Germinal center (tissue), 1 donor: ENCODE measurements at regions not wholly inside any gene's neighbourhood (a gene's known extent, or its start where the extent isn't known, plus 50 kb on each side); places are given as distances from the start of the nearest gene placed in this dataset.
"Not testable (repeated sequence)": the region's sequence is repeated elsewhere in the genome, so short reads cannot be mapped to it uniquely, and the experiment has no call there.

Source experiments
- DNase-seq: peaks from one replicate; pipeline ENCODE4 v3.0.0; 2012; ENCODE audit warnings: mixed read lengths, low spot score

DNA sequence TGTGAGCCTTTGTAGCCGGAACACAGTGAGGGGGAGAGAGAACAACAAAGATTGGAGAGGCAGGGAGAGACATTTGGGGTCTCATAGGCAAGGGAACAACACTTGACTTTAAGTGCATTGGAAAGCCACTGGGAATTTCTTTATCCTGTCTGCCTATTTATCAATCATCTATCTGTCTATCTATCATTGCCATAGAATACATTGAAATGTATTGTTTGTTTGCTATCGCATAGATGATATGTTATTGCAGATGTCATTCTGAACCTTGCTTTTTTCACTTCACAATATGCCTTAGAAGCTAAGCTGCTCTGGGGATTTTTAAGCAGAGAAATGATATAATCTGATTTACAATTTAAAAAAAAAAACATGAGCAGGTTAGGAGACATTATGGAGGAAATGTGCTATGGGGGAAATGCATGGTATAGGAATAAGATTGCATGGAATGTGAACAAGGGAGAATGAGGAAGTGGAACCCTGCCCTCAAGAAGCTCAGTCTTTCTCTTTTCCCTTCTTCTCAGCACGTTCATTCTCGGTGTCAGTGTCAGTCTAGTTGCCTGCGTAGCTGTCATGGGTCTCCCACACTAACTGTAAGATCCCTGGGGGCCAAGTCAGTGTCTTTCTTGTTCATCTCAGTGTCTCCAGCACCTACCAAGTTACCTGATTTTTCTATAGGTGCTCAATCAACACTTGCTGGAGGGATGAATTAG, 158.7 kb upstream of the ARHGAP20 start:
- DNase-seq = no peak

- no peak for DNase-seq
These were observed 155.7 kb upstream of the ARHGAP20 start for GRCh38 chr11:110867951-110868350.

- DNase-seq = no peak
These were observed 153.8 kb upstream of the ARHGAP20 start for GRCh38 chr11:110866081-110866480.

GRCh38 chr11:110862407-110862806, 150.2 kb upstream of the ARHGAP20 start:
- DNase-seq = no peak

- DNase-seq = no peak
These were observed 148.2 kb upstream of the ARHGAP20 start for GRCh38 chr11:110860461-110860860.

DNA sequence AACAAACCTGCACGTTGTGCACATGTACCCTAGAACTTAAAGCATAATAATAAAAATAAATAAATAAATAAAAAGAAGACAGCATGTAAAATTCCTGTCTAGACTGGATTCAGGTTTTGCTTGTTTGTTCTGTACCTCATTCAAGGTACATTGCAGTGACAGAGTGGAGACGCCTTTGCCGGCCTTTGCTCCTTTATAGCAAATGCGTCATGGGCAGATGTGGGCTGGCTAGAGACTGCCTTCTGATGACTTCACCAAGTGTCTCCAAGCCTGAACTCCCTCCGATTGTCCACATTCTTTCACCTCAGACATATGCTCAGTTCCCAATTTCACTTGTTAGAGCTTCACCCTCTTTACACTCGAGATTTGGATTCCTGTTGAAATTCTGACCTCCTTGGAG, 147.8 kb upstream of the ARHGAP20 start:
- no peak for DNase-seq

- DNase-seq = no peak
These were observed 147.1 kb upstream of the ARHGAP20 start for GRCh38 chr11:110859240-110859840.

GRCh38 chr11:110858547-110858921, 146.3 kb upstream of the ARHGAP20 start:
- DNase-seq = peak; percentile 5

GRCh38 chr11:110857892-110858546, 145.8 kb upstream of the ARHGAP20 start:
- DNase-seq = no peak

GRCh38 chr11:110856996-110857812, 145.0 kb upstream of the ARHGAP20 start:
- no peak for DNase-seq

DNA sequence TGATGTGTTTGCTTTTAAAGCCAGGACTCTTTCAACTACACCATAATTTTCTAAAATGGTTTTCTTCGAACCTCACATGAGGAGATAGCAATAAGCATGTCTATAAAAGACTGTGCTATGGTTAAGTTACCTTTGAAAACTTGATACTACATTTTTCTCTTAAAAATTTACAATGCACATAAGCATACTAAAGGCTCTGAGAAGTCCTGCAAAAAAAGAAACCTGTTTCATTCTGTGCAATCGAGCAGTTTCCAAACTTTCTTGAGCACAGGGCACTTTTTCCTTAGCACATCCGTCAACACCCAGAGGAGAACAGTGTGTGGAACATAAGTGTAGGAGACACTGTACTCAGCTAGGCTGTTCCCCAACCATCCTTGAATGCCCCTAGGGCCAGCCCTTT, 144.1 kb upstream of the ARHGAP20 start:
- no peak for DNase-seq

DNA sequence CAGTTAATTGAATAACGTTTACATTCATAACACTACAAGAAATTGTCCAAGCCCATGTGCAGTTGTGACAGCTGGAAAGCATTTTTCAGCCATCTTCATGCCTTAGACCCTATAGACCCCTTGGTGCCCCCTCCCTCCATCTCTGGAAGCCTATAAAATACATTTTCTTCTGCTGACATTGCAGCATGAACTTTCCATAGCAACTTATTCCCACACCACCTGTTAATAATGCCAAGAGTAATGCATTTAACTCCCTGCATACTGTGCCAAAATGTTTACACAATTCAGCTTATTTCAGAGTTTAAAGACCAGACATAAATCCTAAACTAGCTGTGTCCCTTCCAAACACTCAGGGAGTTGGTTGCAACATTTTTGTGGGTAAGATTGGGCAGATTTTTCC, 143.0 kb upstream of the ARHGAP20 start:
- no peak for DNase-seq

- DNase-seq = no peak
These were observed 140.8 kb upstream of the ARHGAP20 start for GRCh38 chr11:110852921-110853490.

GRCh38 chr11:110850846-110851245, 138.6 kb upstream of the ARHGAP20 start:
- DNase-seq = no peak

DNA sequence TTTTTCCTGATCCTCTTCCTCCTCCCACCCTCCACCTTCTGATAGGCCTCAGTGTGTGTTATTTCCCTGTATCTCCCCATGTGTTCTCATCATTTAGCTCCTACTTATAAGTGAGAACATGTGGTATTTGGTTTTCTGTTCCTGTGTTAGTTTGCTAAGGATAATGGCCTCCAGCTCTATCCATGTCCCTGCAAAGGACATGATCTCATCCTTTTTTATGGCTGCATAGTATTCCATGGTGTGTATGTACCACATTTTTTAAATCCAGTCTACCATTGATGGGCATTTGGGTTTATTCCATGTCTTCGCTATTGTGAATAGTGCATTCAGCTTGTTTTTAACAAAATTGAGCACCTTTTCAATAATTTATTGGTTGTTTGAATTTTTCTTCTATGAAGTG, 130.8 kb upstream of the ARHGAP20 start:
- DNase-seq = not testable (repeated sequence)

- DNase-seq = no peak
These were observed 126.6 kb upstream of the ARHGAP20 start for GRCh38 chr11:110838808-110839207.

DNA sequence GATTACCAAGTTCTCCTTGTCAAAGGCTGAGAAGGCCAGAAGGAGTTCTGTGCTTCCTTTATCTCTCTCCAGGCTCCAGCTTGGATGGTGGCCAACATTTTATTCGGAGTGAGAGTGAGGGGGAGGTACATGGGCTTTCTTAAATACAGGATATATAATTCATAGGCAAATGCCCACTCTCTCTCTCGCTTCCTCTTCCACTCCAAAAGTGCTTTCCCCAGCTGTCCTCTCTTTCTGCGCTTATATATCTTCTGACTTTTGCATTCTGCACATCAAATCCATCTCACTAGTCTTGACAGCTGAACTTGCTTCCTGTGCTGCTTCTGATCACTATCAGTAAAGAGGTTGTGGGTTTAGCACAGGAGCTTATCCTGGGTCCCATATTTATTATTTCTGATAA, 125.4 kb upstream of the ARHGAP20 start:
- no peak for DNase-seq

- DNase-seq = no peak
These were observed 122.9 kb upstream of the ARHGAP20 start for GRCh38 chr11:110835106-110835505.

DNA sequence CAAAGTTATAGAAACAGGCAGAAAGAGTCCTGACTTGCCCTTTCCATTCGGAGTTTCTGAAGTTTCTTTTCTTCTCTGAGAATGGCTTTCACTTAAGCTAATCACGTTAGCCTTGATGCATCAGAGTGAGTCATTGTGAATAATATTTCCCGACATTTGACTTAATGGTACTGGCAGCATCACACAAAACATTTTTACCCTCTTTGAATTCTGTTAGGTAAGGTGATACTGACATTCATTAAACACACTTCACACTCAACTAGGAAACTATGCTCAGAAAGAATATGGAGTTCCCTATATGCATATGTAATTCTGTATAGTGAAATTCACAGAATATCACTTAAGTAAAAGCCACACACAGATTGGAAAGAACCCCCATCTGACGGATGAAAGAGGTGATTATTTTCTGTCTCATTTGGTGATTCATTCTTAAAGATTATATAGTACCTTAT, 120.8 kb upstream of the ARHGAP20 start:
- DNase-seq = no peak

DNA sequence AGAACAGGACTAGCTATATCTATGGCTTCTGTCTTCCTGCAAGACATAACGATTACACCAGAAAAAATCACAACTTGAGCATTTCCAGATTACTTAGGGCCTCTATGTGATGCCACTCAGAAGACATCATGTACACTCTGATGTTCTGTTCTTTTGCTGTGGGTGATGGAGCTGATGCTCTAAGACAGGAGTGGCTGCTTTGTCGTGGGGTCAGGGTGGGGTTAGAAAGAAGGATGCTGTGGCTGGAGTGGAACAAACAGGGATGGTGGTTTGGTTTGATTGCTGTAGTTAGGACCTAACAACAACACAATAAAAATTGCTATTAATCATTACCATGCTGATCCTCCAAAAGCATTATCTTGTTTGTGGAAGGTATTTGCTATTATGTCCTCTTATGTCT, 120.3 kb upstream of the ARHGAP20 start:
- no peak for DNase-seq

DNA sequence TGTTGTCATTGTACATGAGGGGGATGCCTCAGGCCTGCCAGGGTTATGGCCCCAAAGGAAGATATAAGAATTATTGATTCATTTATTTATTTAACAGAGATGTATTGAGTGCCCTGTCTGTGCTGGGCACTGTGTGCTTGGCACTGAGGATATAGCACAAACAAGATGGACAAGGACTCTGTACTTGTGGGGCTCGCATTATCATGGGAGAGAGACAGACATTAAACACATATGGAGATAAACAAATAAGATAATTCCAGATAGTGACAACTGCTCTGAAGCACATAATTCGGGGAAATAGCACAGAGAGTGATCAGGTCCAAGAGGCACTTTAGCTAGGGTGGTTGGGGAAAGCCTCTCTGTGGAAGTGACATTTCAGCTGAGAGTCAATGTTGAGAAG, 119.8 kb upstream of the ARHGAP20 start:
- no peak for DNase-seq

GRCh38 chr11:110830747-110831146, 118.5 kb upstream of the ARHGAP20 start:
- DNase-seq = no peak
